GM12891 (cell line): ENCODE measurements at regions not wholly inside any gene's neighbourhood (a gene's known extent, or its start where the extent isn't known, plus 50 kb on each side); places are given as distances from the start of the nearest gene placed in this dataset.

Experiments
- DNase-seq: peaks from one replicate; pipeline ENCODE4 v3.0.0; 2011; ENCODE audit warnings: low spot score; ENCODE audit not compliant: insufficient read length
- FAIRE-seq: peaks from 2 replicates; lab custom pipeline; 2011; peaks lifted over from hg19 to GRCh38; lab: Jason Lieb, UNC
- PAX5 ChIP-seq: IDR thresholded peaks from 2 replicates; pipeline ENCODE4 v1.6.1; 2011; ENCODE audit warnings: low read length, moderate library complexity, mild to moderate bottlenecking; ENCODE audit not compliant: insufficient read depth, severe bottlenecking
- POLR2A ChIP-seq: IDR thresholded peaks from 2 replicates; pipeline ENCODE4 v1.6.1; 2011; ENCODE audit warnings: low read depth, low read length, control low read depth
- POLR2AphosphoS5 ChIP-seq: IDR thresholded peaks from 2 replicates; pipeline ENCODE4 v1.6.1; 2011; ENCODE audit warnings: low read depth, low read length, control low read depth
- POU2F2 ChIP-seq: IDR thresholded peaks from 2 replicates; pipeline ENCODE4 v1.6.1; 2011; ENCODE audit warnings: low read depth, mild to moderate bottlenecking, control low read depth, low read length, moderate library complexity
- SPI1 ChIP-seq: IDR thresholded peaks from 2 replicates; pipeline ENCODE4 v1.6.1; 2011; ENCODE audit warnings: low read depth, low read length, control low read depth
- TAF1 ChIP-seq: IDR thresholded peaks from 2 replicates; pipeline ENCODE4 v1.6.1; 2011; ENCODE audit warnings: low read depth, low read length, control low read depth

- TF ChIP-seq POLR2AphosphoS5: no peak
- TF ChIP-seq POU2F2: no peak
- no peak for TF ChIP-seq POLR2A
- TF ChIP-seq SPI1: no peak
- no peak for TF ChIP-seq TAF1
- TF ChIP-seq PAX5: no peak
- FAIRE-seq (no peak), DNase-seq (no peak)
These were observed 446.4 kb upstream of the CCNG1 start for GRCh38 chr5:162990856-162991497.

- FAIRE-seq: no peak
- DNase-seq: no peak
- no peak for TF ChIP-seq POLR2AphosphoS5
- TF ChIP-seq SPI1: no peak
- no peak for TF ChIP-seq POLR2A
- TF ChIP-seq PAX5: no peak
- no peak for TF ChIP-seq POU2F2
These were observed 441.8 kb upstream of the CCNG1 start for GRCh38 chr5:162995568-162995967.

- no peak for TF ChIP-seq POLR2AphosphoS5
- no peak for TF ChIP-seq SPI1
- TF ChIP-seq POU2F2: no peak
- TF ChIP-seq PAX5: no peak
- no peak for FAIRE-seq
- DNase-seq: no peak
These were observed 441.3 kb upstream of the CCNG1 start for GRCh38 chr5:162996053-162996452.

GRCh38 chr5:163005949-163006348, 431.4 kb upstream of the CCNG1 start:
- DNase-seq (no peak), FAIRE-seq (no peak)
- TF ChIP-seq TAF1 (no peak), POLR2AphosphoS5 (no peak), SPI1 (no peak), PAX5 (no peak), POLR2A (no peak), POU2F2 (no peak)

GRCh38 chr5:163022582-163023128, 414.7 kb upstream of the CCNG1 start:
- DNase-seq (no peak), FAIRE-seq (no peak)
- no peak for TF ChIP-seq PAX5
- no peak for TF ChIP-seq POU2F2
- no peak for TF ChIP-seq TAF1
- TF ChIP-seq POLR2A: no peak
- TF ChIP-seq SPI1: no peak
- TF ChIP-seq POLR2AphosphoS5: no peak

- no peak for TF ChIP-seq PAX5
- no peak for TF ChIP-seq POLR2A
- no peak for TF ChIP-seq SPI1
- TF ChIP-seq POLR2AphosphoS5: no peak
- TF ChIP-seq TAF1: no peak
- no peak for TF ChIP-seq POU2F2
- FAIRE-seq: no peak
- DNase-seq: no peak
These were observed 413.5 kb upstream of the CCNG1 start for GRCh38 chr5:163023846-163024245.

- DNase-seq (no peak), FAIRE-seq (no peak)
- TF ChIP-seq POLR2AphosphoS5 (no peak), POLR2A (no peak), SPI1 (no peak), PAX5 (no peak), POU2F2 (no peak), TAF1 (no peak)
These were observed 412.5 kb upstream of the CCNG1 start for GRCh38 chr5:163024936-163025335.

- FAIRE-seq (no peak), DNase-seq (no peak)
- TF ChIP-seq POLR2A (no peak), PAX5 (no peak), POLR2AphosphoS5 (no peak), POU2F2 (no peak), SPI1 (no peak), TAF1 (no peak)
These were observed 403.7 kb upstream of the CCNG1 start for GRCh38 chr5:163033656-163034055.

- TF ChIP-seq POLR2AphosphoS5: no peak
- no peak for TF ChIP-seq PAX5
- TF ChIP-seq TAF1: no peak
- TF ChIP-seq POU2F2: no peak
- TF ChIP-seq POLR2A: no peak
- TF ChIP-seq SPI1: no peak
- DNase-seq (no peak), FAIRE-seq (no peak)
These were observed 396.1 kb upstream of the CCNG1 start for GRCh38 chr5:163041254-163041653.

GRCh38 chr5:163079618-163080017, 357.8 kb upstream of the CCNG1 start:
- no peak for TF ChIP-seq POLR2AphosphoS5
- TF ChIP-seq TAF1: no peak
- TF ChIP-seq POU2F2: no peak
- TF ChIP-seq PAX5: no peak
- TF ChIP-seq SPI1: no peak
- TF ChIP-seq POLR2A: no peak
- DNase-seq (no peak), FAIRE-seq (no peak)

- TF ChIP-seq POU2F2: no peak
- no peak for TF ChIP-seq PAX5
- TF ChIP-seq POLR2AphosphoS5: no peak
- TF ChIP-seq TAF1: no peak
- no peak for TF ChIP-seq POLR2A
- TF ChIP-seq SPI1: no peak
- FAIRE-seq (no peak), DNase-seq (no peak)
These were observed 348.2 kb upstream of the CCNG1 start for GRCh38 chr5:163089230-163089629.
